HEK293T (cell line): ENCODE measurements at regions not wholly inside any gene's neighbourhood (a gene's known extent, or its start where the extent isn't known, plus 50 kb on each side); places are given as distances from the start of the nearest gene placed in this dataset.

Experiments
- FOXK2 ChIP-seq: fragments of 450-650 bp; IDR thresholded peaks from 2 replicates; pipeline ENCODE4 v1.6.1; 2016; ENCODE audit warnings: mild to moderate bottlenecking
- FOXM1 ChIP-seq: fragments of 450-650 bp; IDR thresholded peaks from 2 replicates; pipeline ENCODE4 v1.6.1; 2017; ENCODE audit warnings: mild to moderate bottlenecking, borderline replicate concordance
- SUZ12 ChIP-seq: fragments of 450-650 bp; IDR thresholded peaks from 2 replicates; pipeline ENCODE4 v1.6.1; 2016; ENCODE audit warnings: mild to moderate bottlenecking
- ZNF384 ChIP-seq: fragments of 450-650 bp; IDR thresholded peaks from 2 replicates; pipeline ENCODE4 v1.6.1; 2016
- TF ChIP-seq, protein P1 (sequence below): fragments of 450-650 bp; IDR thresholded peaks from 2 replicates; pipeline ENCODE4 v1.6.1; 2016

DNA sequence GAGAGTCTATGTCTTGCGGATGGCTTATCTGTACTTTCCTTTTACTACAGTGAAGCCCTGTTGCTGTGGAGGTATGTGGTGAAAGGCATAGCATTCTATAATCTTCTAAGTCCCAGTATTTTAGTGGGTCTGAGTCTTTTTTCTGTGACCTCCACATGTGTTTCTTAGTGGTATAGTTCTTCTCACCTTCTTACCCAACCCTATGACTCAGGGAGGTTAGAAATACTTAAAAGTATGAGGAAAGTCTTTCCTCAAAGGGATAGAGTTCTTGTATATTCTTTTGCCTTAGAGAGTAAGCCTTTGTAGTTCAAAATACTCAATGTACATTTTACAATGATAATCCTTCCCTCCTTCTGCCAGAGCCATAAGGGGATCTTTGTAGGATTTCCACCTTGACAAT lies 621.9 kb upstream of the CTNND2 start:
- TF ChIP-seq, protein P1, sequence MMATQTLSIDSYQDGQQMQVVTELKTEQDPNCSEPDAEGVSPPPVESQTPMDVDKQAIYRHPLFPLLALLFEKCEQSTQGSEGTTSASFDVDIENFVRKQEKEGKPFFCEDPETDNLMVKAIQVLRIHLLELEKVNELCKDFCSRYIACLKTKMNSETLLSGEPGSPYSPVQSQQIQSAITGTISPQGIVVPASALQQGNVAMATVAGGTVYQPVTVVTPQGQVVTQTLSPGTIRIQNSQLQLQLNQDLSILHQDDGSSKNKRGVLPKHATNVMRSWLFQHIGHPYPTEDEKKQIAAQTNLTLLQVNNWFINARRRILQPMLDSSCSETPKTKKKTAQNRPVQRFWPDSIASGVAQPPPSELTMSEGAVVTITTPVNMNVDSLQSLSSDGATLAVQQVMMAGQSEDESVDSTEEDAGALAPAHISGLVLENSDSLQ, result no peak
- TF ChIP-seq SUZ12 (no peak), FOXK2 (no peak), FOXM1 (no peak), ZNF384 (no peak)
